Keratinocyte (primary cell): ENCODE measurements at regions not wholly inside any gene's neighbourhood (a gene's known extent, or its start where the extent isn't known, plus 50 kb on each side); places are given as distances from the start of the nearest gene placed in this dataset.

Source experiments
- DNase-seq: peaks from one replicate; pipeline ENCODE4 v3.0.0-alpha.2; 2011; ENCODE audit warnings: low read depth, missing footprints, low spot score
- FAIRE-seq: peaks from 2 replicates; lab custom pipeline; 2011; peaks lifted over from hg19 to GRCh38; lab: Jason Lieb, UNC
- H2AFZ ChIP-seq: 2 replicates; pipeline ENCODE4 v1.6.0; 2012; ENCODE audit warnings: low read length, control low read depth, inconsistent platforms; ENCODE audit not compliant: control insufficient read depth
- H3K27ac ChIP-seq: 2 replicates; pipeline ENCODE4 v1.5.1; 2011; ENCODE audit warnings: low read length; ENCODE audit not compliant: control insufficient read depth, insufficient read depth
- H3K27me3 ChIP-seq: 3 replicates; pipeline ENCODE4 v1.6.0; 2011; ENCODE audit warnings: low read length; ENCODE audit not compliant: control insufficient read depth, insufficient read depth; ENCODE audit errors: extremely low read depth
- H3K36me3 ChIP-seq, 2 experiments: 2 replicates in 1 of 2; 3 replicates in 1 of 2; pipeline ENCODE4 v1.5.1; 2011; ENCODE audit warnings: low read length in 2 of 2, mild to moderate bottlenecking in 1 of 2; ENCODE audit not compliant: control insufficient read depth in 2 of 2, insufficient read depth in 2 of 2; ENCODE audit errors: extremely low read depth in 1 of 2
- H3K4me1 ChIP-seq: 3 replicates; pipeline ENCODE4 v1.5.1; 2011; ENCODE audit warnings: low read length; ENCODE audit not compliant: control insufficient read depth, insufficient read depth; ENCODE audit errors: extremely low read depth
- H3K4me2 ChIP-seq: 3 replicates; pipeline ENCODE4 v1.6.0; 2011; ENCODE audit warnings: low read depth, low read length; ENCODE audit not compliant: control insufficient read depth, insufficient read depth; ENCODE audit errors: extremely low read depth
- H3K4me3 ChIP-seq, 3 experiments: fragments of 200-600 bp in 1 of 3; sonication (generic) in 1 of 3; 2 replicates in 2 of 3; 3 replicates in 1 of 3; pipeline ENCODE4 v1.5.1; 2011 to 2016; ENCODE audit warnings: low read length in 3 of 3, mild to moderate bottlenecking in 3 of 3, control low read depth in 2 of 3, inconsistent platforms in 1 of 3, low read depth in 1 of 3, mixed read lengths in 1 of 3, mixed run types in 1 of 3, moderate library complexity in 1 of 3; ENCODE audit not compliant: control insufficient read depth in 2 of 3, insufficient read depth in 2 of 3; ENCODE audit errors: extremely low read depth in 1 of 3
- H3K79me2 ChIP-seq: 2 replicates; pipeline ENCODE4 v1.6.0; 2012; ENCODE audit warnings: low read length; ENCODE audit not compliant: control insufficient read depth, insufficient read depth
- H3K9ac ChIP-seq: 3 replicates; pipeline ENCODE4 v1.6.0; 2011; ENCODE audit warnings: low read length; ENCODE audit not compliant: control insufficient read depth, insufficient read depth; ENCODE audit errors: extremely low read depth
- H3K9me1 ChIP-seq: 3 replicates; pipeline ENCODE4 v1.6.0; 2011; ENCODE audit warnings: low read length; ENCODE audit not compliant: control insufficient read depth, insufficient read depth; ENCODE audit errors: extremely low read depth
- H3K9me3 ChIP-seq: 2 replicates; pipeline ENCODE4 v1.5.1; 2012; ENCODE audit warnings: low read depth, low read length; ENCODE audit not compliant: control insufficient read depth
- H4K20me1 ChIP-seq: 3 replicates; pipeline ENCODE4 v1.6.0; 2011; ENCODE audit warnings: low read length; ENCODE audit not compliant: control insufficient read depth, insufficient read depth; ENCODE audit errors: extremely low read depth
- CTCF ChIP-seq, 3 experiments: IDR thresholded peaks in 1 of 3; conservative IDR thresholded peaks in 1 of 3; optimal IDR thresholded peaks in 1 of 3; 2 replicates in 2 of 3; 3 replicates in 1 of 3; pipeline versions ENCODE3 to v1.5.1; 2011; ENCODE audit warnings: low read length in 3 of 3, mild to moderate bottlenecking in 3 of 3, moderate library complexity in 2 of 3, control low read depth in 1 of 3, inconsistent platforms in 1 of 3; ENCODE audit not compliant: insufficient read depth in 2 of 3; ENCODE audit errors: extremely low read depth in 1 of 3
- EZH2 ChIP-seq: IDR thresholded peaks from one replicate; pipeline ENCODE4 v1.6.1; 2012; ENCODE audit warnings: inconsistent platforms, mild to moderate bottlenecking, low read length, moderate library complexity
- dilution Hi-C: fragments of 300-500 bp; cut with MboI; formaldehyde crosslinking; loops from one replicate; pipeline ENCODE4 v1.7.0; 2020; ENCODE audit warnings: low sequenced_read_pairs; ENCODE audit not compliant: extremely low pct_ligation_motif_present

GRCh38 chr11:38219636-38220035 lies 1621.6 kb upstream of the RAG2 start:
- DNase-seq (no peak), FAIRE-seq (no peak)
- no peaks in the 10 kb centered on the region for H3K9me3 ChIP-seq
- H3K4me3 ChIP-seq = no peak overlapping the region
- no peak overlapping the region for H3K9ac ChIP-seq
- H3K4me2 ChIP-seq = no peak overlapping the region
- H3K27me3 ChIP-seq = no peaks in the 10 kb centered on the region
- dilution Hi-C loops = no loop called here
- no peaks in the 10 kb centered on the region for H3K79me2 ChIP-seq
- H4K20me1 ChIP-seq = no peaks in the 10 kb centered on the region
- H2AFZ ChIP-seq = no peak overlapping the region
- no peak overlapping the region for H3K27ac ChIP-seq
- H3K36me3 ChIP-seq = no peaks in the 10 kb centered on the region
- no peaks in the 10 kb centered on the region for H3K4me1 ChIP-seq
- H3K9me1 ChIP-seq = no peaks in the 10 kb centered on the region
- TF ChIP-seq CTCF (optimal IDR thresholded peaks at IDR 0.05 in 1 of 3, IDR thresholded peaks at IDR 0.05 in 1 of 3, conservative IDR thresholded peaks at IDR 0.05 in 1 of 3; ENCODE audit: extremely low read depth in 1 of 3, insufficient read depth in 2 of 3, low read length in 3 of 3) = no peak
- no peak for TF ChIP-seq EZH2

GRCh38 chr11:38208951-38209350 lies 1610.9 kb upstream of the RAG2 start:
- dilution Hi-C loops = no loop called here
- TF ChIP-seq EZH2 = no peak
- H3K4me3 ChIP-seq = no peak overlapping the region
- no peak overlapping the region for H3K9ac ChIP-seq
- H3K79me2 ChIP-seq = no peaks in the 10 kb centered on the region
- H3K4me1 ChIP-seq = no peaks in the 10 kb centered on the region
- no peaks in the 10 kb centered on the region for H3K9me1 ChIP-seq
- H2AFZ ChIP-seq = no peak overlapping the region
- H3K36me3 ChIP-seq = no peaks in the 10 kb centered on the region
- FAIRE-seq (no peak), DNase-seq (no peak)
- no peaks in the 10 kb centered on the region for H3K9me3 ChIP-seq
- H3K4me2 ChIP-seq = no peak overlapping the region
- no peaks in the 10 kb centered on the region for H3K27me3 ChIP-seq
- H3K27ac ChIP-seq = no peak overlapping the region
- no peaks in the 10 kb centered on the region for H4K20me1 ChIP-seq

- H2AFZ ChIP-seq = no peak overlapping the region
- no peak for FAIRE-seq
These were observed 1608.6 kb upstream of the RAG2 start for GRCh38 chr11:38206663-38207062.

More at GRCh38 chr11:38206663-38207062, 1608.6 kb upstream of the RAG2 start:
- Histone ChIP-seq H4K20me1 (no peaks in the 10 kb centered on the region), H3K9me1 (no peaks in the 10 kb centered on the region), H3K36me3 (no peaks in the 10 kb centered on the region), H3K27ac (no peak overlapping the region), H3K79me2 (no peaks in the 10 kb centered on the region), H3K9ac (no peak overlapping the region), H3K4me1 (no peaks in the 10 kb centered on the region), H3K27me3 (no peaks in the 10 kb centered on the region), H3K4me3 (no peak overlapping the region), H3K9me3 (no peaks in the 10 kb centered on the region), H3K4me2 (no peak overlapping the region)
- DNase-seq = no peak
- dilution Hi-C loops = no loop called here
- no peak for TF ChIP-seq CTCF (optimal IDR thresholded peaks at IDR 0.05 in 1 of 3, IDR thresholded peaks at IDR 0.05 in 1 of 3, conservative IDR thresholded peaks at IDR 0.05 in 1 of 3; ENCODE audit: extremely low read depth in 1 of 3, insufficient read depth in 2 of 3, low read length in 3 of 3)
